KOPT-K1 (cell line): ENCODE measurements at regions not wholly inside any gene's neighbourhood (a gene's known extent, or its start where the extent isn't known, plus 50 kb on each side); places are given as distances from the start of the nearest gene placed in this dataset.

Source experiments
- H3K27ac ChIP-seq: fragments of 200-600 bp; sonication (generic); 2 replicates; pipeline ENCODE4 v1.5.1; 2016; ENCODE audit warnings: antibody characterized with exemption, mild to moderate bottlenecking, low read depth, low read length; ENCODE audit not compliant: poor library complexity, severe bottlenecking
- H3K36me3 ChIP-seq: fragments of 200-600 bp; sonication (generic); 2 replicates; pipeline ENCODE4 v1.5.1; 2017; ENCODE audit warnings: antibody characterized with exemption, mild to moderate bottlenecking, low read length, moderate library complexity; ENCODE audit not compliant: insufficient read depth
- H3K9me3 ChIP-seq: fragments of 200-600 bp; sonication (generic); 2 replicates; pipeline ENCODE4 v1.5.1; 2017; ENCODE audit warnings: antibody characterized with exemption, low read length, mild to moderate bottlenecking; ENCODE audit not compliant: insufficient read depth, poor library complexity, severe bottlenecking

DNA sequence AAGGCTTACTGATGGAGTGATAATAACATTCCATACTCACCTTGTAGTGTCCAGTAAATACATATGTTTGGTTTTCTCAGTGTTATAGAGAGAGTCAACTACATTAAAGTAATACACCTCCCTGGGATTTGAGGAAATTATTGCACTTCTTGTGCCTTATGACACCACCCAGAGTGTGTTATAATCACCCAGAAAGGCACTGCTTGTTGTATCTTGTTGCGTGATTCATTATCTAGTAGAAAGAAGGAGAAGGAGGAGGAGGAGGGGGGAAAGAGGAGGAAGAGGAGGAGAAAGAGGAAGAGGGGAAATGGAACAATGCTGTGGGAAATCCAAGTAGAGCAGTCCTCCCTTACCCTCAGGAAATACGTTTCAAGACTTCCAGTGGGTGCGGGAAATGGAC, 661.8 kb upstream of the WWC1 start:
- no peaks in the 10 kb centered on the region for H3K36me3 ChIP-seq
- no peak overlapping the region for H3K27ac ChIP-seq
- H3K9me3 ChIP-seq, result no peaks in the 10 kb centered on the region

GRCh38 chr5:167631191-167631590, 660.3 kb upstream of the WWC1 start:
- Histone ChIP-seq H3K9me3 (no peaks in the 10 kb centered on the region), H3K27ac (no peak overlapping the region), H3K36me3 (no peaks in the 10 kb centered on the region)

DNA sequence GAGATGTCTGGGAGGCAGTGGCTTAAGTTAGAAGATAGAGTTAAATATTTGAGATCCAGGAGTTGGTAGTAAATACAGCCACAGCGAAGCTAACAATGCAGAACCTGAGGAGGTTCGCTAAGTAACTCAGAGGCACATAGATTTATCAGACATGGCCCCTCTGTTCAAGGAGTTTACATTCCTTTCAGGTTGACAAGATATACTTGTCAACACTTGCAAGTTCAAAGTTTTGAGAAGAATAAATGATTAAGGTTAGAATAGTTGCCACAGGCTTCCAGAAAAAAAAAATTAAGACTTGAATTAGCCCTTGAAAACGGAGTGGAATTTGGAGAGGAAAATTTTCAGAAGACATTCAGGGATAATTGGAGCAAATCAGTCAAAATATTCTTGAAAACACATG, 658.3 kb upstream of the WWC1 start:
- Histone ChIP-seq H3K9me3 (no peaks in the 10 kb centered on the region), H3K27ac (no peak overlapping the region), H3K36me3 (no peaks in the 10 kb centered on the region)

DNA sequence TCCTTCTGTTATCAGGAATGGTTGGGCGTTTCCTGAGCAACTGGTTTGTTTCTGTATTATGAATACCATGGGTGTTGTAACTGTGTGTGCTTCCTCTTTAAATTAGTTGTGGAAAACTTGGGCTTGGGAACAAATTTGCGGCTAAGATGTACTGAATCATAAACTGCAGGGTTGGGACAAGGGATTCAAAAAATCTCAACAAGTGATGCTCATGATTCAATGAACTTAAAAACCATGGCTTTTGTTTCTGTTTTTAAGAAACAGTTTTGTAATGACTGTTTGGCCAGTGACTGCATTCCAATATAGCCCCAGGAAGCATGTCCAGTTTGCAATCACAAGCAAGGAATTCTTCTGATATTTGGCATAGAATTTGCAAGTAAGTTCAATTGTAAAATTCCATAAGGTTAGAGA, 657.5 kb upstream of the WWC1 start:
- H3K27ac ChIP-seq, result no peak overlapping the region

GRCh38 chr5:167634432-167634831, 657.0 kb upstream of the WWC1 start:
- Histone ChIP-seq H3K27ac (no peak overlapping the region), H3K36me3 (no peaks in the 10 kb centered on the region), H3K9me3 (no peaks in the 10 kb centered on the region)

More for the DNA sequence above, 657.5 kb upstream of the WWC1 start:
- Histone ChIP-seq H3K9me3 (no peaks in the 10 kb centered on the region), H3K36me3 (no peaks in the 10 kb centered on the region)

GRCh38 chr5:167638816-167639215, 652.6 kb upstream of the WWC1 start:
- Histone ChIP-seq H3K36me3 (no peaks in the 10 kb centered on the region), H3K9me3 (no peaks in the 10 kb centered on the region), H3K27ac (no peak overlapping the region)

GRCh38 chr5:167639273-167639672, 652.2 kb upstream of the WWC1 start:
- Histone ChIP-seq H3K27ac (no peak overlapping the region), H3K36me3 (no peaks in the 10 kb centered on the region), H3K9me3 (no peaks in the 10 kb centered on the region)

GRCh38 chr5:167639766-167640165, 651.7 kb upstream of the WWC1 start:
- Histone ChIP-seq H3K27ac (no peak overlapping the region), H3K36me3 (no peaks in the 10 kb centered on the region), H3K9me3 (no peaks in the 10 kb centered on the region)

DNA sequence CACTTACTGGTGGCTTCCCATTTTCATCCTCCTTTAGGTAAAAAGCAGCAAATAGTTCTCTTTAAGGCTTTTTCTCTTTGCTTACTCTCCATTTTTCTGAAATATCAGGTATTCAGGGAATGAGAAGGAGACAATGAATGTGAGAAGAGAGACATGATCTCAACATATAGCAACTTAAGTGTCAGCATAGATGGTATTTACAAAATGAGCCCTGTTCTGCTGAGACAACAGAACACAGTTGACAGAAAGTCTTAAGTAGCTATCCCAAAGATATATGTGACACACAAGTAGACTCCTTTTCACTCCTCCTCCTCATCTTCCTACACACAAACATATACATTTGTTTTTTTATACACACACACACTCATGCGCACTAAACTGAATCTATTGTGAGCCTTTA, 649.3 kb upstream of the WWC1 start:
- no peaks in the 10 kb centered on the region for H3K36me3 ChIP-seq
- no peaks in the 10 kb centered on the region for H3K9me3 ChIP-seq
- no peak overlapping the region for H3K27ac ChIP-seq

GRCh38 chr5:167642779-167643517, 648.5 kb upstream of the WWC1 start:
- Histone ChIP-seq H3K9me3 (no peaks in the 10 kb centered on the region), H3K27ac (no peak overlapping the region), H3K36me3 (no peaks in the 10 kb centered on the region)

DNA sequence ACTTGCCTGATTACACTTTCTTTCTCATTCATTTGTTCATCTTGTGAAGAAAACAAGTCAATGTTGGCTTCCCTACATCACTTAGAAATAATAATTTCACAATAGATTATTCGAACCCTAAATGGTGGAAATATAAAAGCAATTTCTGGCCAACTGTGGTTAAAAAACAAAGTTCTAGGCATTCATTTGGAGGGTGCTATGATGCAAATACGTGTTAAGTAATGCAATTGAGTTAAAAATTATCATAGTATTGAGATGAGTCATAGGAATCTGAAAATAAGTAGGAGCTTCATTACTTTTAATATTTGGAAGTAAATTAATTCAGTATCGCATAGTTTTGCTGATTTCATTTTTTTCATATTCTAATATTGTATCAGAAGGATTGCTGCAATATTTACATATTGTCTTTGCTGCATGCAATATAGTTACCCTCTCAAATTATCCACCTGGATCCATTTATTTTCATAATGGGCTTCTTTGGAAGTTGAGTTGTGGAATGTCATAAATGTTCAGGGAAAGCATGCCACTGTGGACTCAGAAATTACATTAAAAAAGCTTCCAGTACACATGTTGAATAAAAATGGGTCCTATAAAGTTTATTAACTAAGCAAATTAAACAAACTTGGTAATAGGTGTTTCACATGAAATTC, 647.7 kb upstream of the WWC1 start:
- Histone ChIP-seq H3K36me3 (no peaks in the 10 kb centered on the region), H3K9me3 (no peaks in the 10 kb centered on the region), H3K27ac (no peak overlapping the region)

DNA sequence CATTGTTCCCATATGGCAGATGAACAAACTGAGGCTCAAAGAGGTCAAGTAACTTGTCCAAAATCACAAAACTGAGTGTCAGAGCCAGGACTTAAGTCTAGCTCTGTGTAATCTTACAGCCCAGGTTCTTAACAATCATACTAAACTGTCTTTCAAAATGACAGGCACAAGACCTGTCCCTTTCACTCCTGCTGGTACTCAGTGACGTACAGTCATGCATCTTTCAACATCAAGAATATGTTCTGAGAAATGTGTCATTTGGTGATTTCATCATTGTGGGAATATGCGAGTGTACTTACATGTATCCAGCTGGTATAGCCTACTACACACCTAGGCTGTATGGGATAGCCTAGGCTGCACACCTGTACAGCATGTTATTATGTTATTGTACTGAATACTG, 646.8 kb upstream of the WWC1 start:
- no peaks in the 10 kb centered on the region for H3K36me3 ChIP-seq
- no peak overlapping the region for H3K27ac ChIP-seq
- no peaks in the 10 kb centered on the region for H3K9me3 ChIP-seq

- Histone ChIP-seq H3K27ac (no peak overlapping the region), H3K9me3 (no peaks in the 10 kb centered on the region), H3K36me3 (no peaks in the 10 kb centered on the region)
These were observed 642.0 kb upstream of the WWC1 start for GRCh38 chr5:167649471-167649870.

DNA sequence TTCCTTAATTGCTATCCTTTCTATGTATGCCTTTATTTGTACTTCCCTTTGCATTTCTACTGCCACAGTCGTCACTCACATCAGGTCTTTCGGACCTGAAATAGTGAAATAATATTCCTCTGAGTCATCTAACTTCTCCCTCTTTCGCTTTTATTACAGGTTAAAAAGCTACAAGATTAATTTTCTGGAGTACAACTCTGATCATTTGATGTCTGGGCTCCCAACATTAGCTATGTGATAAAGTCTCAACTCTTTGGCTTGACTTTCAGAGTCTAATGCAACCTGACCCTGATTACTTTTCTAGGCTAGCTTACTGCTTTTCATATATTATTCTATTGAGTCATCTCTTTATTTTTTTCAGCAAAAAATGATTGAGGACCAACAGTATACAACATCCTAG, 638.8 kb upstream of the WWC1 start:
- Histone ChIP-seq H3K9me3 (no peaks in the 10 kb centered on the region), H3K27ac (no peak overlapping the region), H3K36me3 (no peaks in the 10 kb centered on the region)

- Histone ChIP-seq H3K27ac (no peak overlapping the region), H3K9me3 (no peaks in the 10 kb centered on the region), H3K36me3 (no peaks in the 10 kb centered on the region)
These were observed 637.8 kb upstream of the WWC1 start for GRCh38 chr5:167653645-167654106.

DNA sequence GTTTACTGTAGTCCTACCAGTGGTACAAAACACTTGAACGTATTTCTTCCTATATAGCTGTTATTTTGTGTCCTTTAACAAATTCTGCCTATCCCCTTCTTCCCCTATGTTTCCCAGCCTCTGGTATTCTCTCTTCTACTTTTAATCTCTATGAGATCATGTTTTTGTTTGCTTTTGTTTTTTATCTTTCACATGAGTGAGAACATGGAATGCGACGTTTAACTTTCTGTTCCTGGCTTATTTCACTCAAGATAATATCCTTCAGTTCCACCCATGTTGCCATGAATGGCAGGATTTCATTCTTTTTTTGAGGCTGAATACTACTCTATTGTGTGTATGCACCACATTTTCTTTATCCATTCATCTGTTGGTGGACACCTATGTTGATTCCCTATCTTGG, 634.4 kb upstream of the WWC1 start:
- Histone ChIP-seq H3K27ac (no peak overlapping the region), H3K36me3 (no peaks in the 10 kb centered on the region), H3K9me3 (no peaks in the 10 kb centered on the region)
